ENCODE measurements at regions not wholly inside any gene's neighbourhood (a gene's known extent, or its start where the extent isn't known, plus 50 kb on each side); places are given as distances from the start of the nearest gene placed in this dataset.

GRCh38 chr18:22102953-22103646, 66.3 kb upstream of the GATA6 start (continued):
- TF ChIP-seq REST (IDR thresholded peaks at IDR 0.05; ENCODE audit: low read depth) = no peak

- ChIA-PET CTCF (no interaction called here), RAD21 (ENCODE audit: low non-redundant PET in 1 of 2, low total read pairs in 2 of 2, uncharacterized antibody in 2 of 2, unreplicated experiment in 2 of 2) (no interaction called here), POLR2A (no interaction called here)
- intact Hi-C loops (cut with micrococcal nuclease) = no loop called here
- ATAC-seq = no peak
- no peak for DNase-seq (ENCODE audit: low read depth, low spot score)
- H3K27ac ChIP-seq (ENCODE audit: low read depth, low read length) = no peak overlapping the region
- no peaks in the 10 kb centered on the region for H3K27me3 ChIP-seq (ENCODE audit: insufficient read depth, low read length)
- H2AFZ ChIP-seq (ENCODE audit: low read depth, low read length, poor library complexity, severe bottlenecking) = no peak overlapping the region
- no peaks in the 10 kb centered on the region for H4K20me1 ChIP-seq (ENCODE audit: insufficient read depth)
- no peak overlapping the region for H3K9ac ChIP-seq (ENCODE audit: low read length)
- no peaks in the 10 kb centered on the region for H3K9me2 ChIP-seq (ENCODE audit: insufficient read depth)
- BruUV-seq (replicated peaks) = no TSS peak
- peaks cover 0 to 8% of the 10 kb centered on the region in 2 experiments; a peak in 1 of 4 replicates for H3K4me1 ChIP-seq (ENCODE audit: control insufficient read depth in 1 of 2, insufficient read depth in 2 of 2, low read length in 2 of 2)
- no peak overlapping the region for H3K4me2 ChIP-seq (ENCODE audit: low read length)
- H3K4me3 ChIP-seq (replicated peaks in 1 of 2; ENCODE audit: low read depth in 1 of 2, low read length in 2 of 2) = no peak overlapping the region
- no peaks in the 10 kb centered on the region for H3K9me3 ChIP-seq (ENCODE audit: control insufficient read depth in 1 of 2, insufficient read depth in 1 of 2, low read depth in 1 of 2, low read length in 2 of 2)
- no peaks in the 10 kb centered on the region for H3K79me2 ChIP-seq (ENCODE audit: insufficient read depth, low read length)
- TF ChIP-seq EZH2 (IDR thresholded peaks at IDR 0.05) (no peak), EZH2phosphoT487 (IDR thresholded peaks at IDR 0.05; ENCODE audit: borderline replicate concordance) (no peak), TCF7L2 (IDR thresholded peaks at IDR 0.05; ENCODE audit: borderline replicate concordance, extremely low read depth, insufficient read depth, insufficient read length) (no peak), CTCF (IDR thresholded peaks at IDR 0.05 in 2 of 3, conservative IDR thresholded peaks at IDR 0.05 in 1 of 3; ENCODE audit: borderline replicate concordance in 1 of 3, insufficient read depth in 1 of 3, low read depth in 2 of 3, low read length in 2 of 3) (no peak), JUND (IDR thresholded peaks at IDR 0.05) (no peak), FOSL1 (IDR thresholded peaks at IDR 0.05; ENCODE audit: low read depth) (no peak), ZNF274 (IDR thresholded peaks at IDR 0.05; ENCODE audit: low read depth, low read length) (no peak), YY1 (IDR thresholded peaks at IDR 0.05; ENCODE audit: extremely low read depth, insufficient replicate concordance, low read depth, low read length) (no peak)
- no peaks in the 10 kb centered on the region for H3K36me3 ChIP-seq (ENCODE audit: control insufficient read depth in 1 of 2, insufficient read depth in 2 of 2, low read length in 2 of 2)
Observed at GRCh38 chr18:22103647-22104031, 65.8 kb upstream of the GATA6 start.

All from HCT116 (cell line).